Testis (tissue), 2 donors: ENCODE measurements at regions not wholly inside any gene's neighbourhood (a gene's known extent, or its start where the extent isn't known, plus 50 kb on each side); places are given as distances from the start of the nearest gene placed in this dataset.

ENCODE experiments used
- DNase-seq: peaks from one replicate; pipeline ENCODE4 v3.0.0-alpha.2; 2019
- H3K27ac ChIP-seq, 2 donors: fragments of 200-600 bp; sonication (generic); one replicate each; pipeline ENCODE4 v1.5.1; 2019
- H3K27me3 ChIP-seq: fragments of 200-600 bp; sonication (generic); one replicate; pipeline ENCODE4 v1.5.1; 2019
- H3K36me3 ChIP-seq: fragments of 200-600 bp; sonication (generic); one replicate; pipeline ENCODE4 v1.5.1; 2017; ENCODE audit warnings: low read depth; ENCODE audit errors: missing control alignments
- H3K4me1 ChIP-seq: fragments of 200-600 bp; sonication (generic); one replicate; pipeline ENCODE4 v1.5.1; 2019
- H3K4me3 ChIP-seq, 2 donors: fragments of 200-600 bp; sonication (generic); one replicate each; pipeline ENCODE4 v1.5.1; 2017 to 2019
- H3K9me3 ChIP-seq: fragments of 200-600 bp; sonication (generic); one replicate; pipeline ENCODE4 v1.5.1; 2017
- POLR2A ChIP-seq: fragments of 450-650 bp; IDR thresholded peaks from one replicate; pipeline ENCODE4 v1.6.1; 2017; ENCODE audit warnings: antibody characterized with exemption, mild to moderate bottlenecking, moderate library complexity
- WGBS, 2 donors: methylation state at CpG; one replicate each; pipeline ENCODE4 v1.1.5; 2018; 5-methylcytosine and 5-hydroxymethylcytosine counted together
- intact Hi-C: fragments of 100-400 bp; cut with DNase I; formaldehyde crosslinking; loops from one replicate; pipeline ENCODE4 v1.15.1; 2023; ENCODE audit warnings: low total_unique reads
- TF ChIP-seq, protein P1 (sequence below), 3 experiments: fragments of 450-650 bp in 2 of 3; fragments of 200-600 bp in 1 of 3; sonication (generic) in 1 of 3; IDR thresholded peaks; one replicate each; pipeline ENCODE4 v1.5.1; 2016 to 2019; ENCODE audit warnings: antibody characterized with exemption in 3 of 3, mild to moderate bottlenecking in 2 of 3, moderate library complexity in 1 of 3

DNA sequence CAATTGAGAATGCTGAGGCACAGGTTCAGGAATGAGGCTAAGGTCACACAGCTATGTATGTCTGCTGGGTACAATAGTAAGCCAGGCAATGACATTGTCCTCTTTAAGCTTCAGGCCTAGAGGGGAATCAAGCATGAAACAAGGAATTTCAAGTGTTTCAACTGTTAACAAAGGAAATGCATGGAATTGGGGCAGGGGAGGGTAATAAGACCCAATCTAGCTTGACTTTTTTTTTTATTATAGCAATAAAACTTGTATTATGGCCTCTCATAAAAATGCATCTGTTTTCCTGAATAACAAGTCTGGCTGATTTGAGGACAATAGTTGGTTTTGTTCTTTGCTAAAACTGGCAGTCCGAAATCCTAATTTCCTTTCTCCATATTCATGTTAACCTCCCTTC, 336.7 kb downstream of the CBLN4 start:
- Histone ChIP-seq H3K4me3 (no peak overlapping the region), H3K27ac (no peak overlapping the region), H3K36me3 (no peaks in the 10 kb centered on the region), H3K27me3 (no peaks in the 10 kb centered on the region), H3K9me3 (no peaks in the 10 kb centered on the region), H3K4me1 (no peaks in the 10 kb centered on the region)
- intact Hi-C loops: no loop called here
- no peak for TF ChIP-seq POLR2A
- 87 to 94% methylated on average over 1 of the region's 1 CpG for WGBS, 2 donors
- no peak for DNase-seq

DNA sequence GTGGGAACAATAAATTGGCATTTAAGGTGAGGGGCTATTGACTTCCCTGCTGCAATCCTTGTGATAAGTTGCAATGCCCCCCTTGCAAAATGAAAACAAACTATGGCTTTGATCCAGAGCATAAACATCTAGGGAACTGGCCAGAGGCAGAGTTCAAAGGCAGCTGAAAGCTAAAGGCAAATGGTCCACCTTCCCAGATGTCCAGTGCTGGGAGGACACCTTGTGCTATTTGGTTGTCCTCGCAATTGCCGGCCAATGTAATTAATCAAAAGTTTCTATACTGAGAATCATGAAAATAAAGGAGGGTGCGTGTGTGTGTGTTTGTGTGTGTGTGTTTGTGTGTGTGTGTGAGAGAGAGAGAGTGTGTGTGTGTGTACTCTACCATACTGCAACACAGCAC, 337.4 kb downstream of the CBLN4 start:
- intact Hi-C loops: no loop called here
- TF ChIP-seq POLR2A: no peak
- TF ChIP-seq, protein P1, sequence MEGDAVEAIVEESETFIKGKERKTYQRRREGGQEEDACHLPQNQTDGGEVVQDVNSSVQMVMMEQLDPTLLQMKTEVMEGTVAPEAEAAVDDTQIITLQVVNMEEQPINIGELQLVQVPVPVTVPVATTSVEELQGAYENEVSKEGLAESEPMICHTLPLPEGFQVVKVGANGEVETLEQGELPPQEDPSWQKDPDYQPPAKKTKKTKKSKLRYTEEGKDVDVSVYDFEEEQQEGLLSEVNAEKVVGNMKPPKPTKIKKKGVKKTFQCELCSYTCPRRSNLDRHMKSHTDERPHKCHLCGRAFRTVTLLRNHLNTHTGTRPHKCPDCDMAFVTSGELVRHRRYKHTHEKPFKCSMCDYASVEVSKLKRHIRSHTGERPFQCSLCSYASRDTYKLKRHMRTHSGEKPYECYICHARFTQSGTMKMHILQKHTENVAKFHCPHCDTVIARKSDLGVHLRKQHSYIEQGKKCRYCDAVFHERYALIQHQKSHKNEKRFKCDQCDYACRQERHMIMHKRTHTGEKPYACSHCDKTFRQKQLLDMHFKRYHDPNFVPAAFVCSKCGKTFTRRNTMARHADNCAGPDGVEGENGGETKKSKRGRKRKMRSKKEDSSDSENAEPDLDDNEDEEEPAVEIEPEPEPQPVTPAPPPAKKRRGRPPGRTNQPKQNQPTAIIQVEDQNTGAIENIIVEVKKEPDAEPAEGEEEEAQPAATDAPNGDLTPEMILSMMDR (IDR thresholded peaks at IDR 0.05): no peak
- no peak overlapping the region for H3K27ac ChIP-seq
- 52 to 53% methylated on average over 3 of the region's 3 CpGs for WGBS, 2 donors
- no peaks in the 10 kb centered on the region for H3K36me3 ChIP-seq
- H3K9me3 ChIP-seq: no peaks in the 10 kb centered on the region
- DNase-seq: no peak
- H3K27me3 ChIP-seq: no peaks in the 10 kb centered on the region
- no peaks in the 10 kb centered on the region for H3K4me1 ChIP-seq
- H3K4me3 ChIP-seq: no peak overlapping the region

DNA sequence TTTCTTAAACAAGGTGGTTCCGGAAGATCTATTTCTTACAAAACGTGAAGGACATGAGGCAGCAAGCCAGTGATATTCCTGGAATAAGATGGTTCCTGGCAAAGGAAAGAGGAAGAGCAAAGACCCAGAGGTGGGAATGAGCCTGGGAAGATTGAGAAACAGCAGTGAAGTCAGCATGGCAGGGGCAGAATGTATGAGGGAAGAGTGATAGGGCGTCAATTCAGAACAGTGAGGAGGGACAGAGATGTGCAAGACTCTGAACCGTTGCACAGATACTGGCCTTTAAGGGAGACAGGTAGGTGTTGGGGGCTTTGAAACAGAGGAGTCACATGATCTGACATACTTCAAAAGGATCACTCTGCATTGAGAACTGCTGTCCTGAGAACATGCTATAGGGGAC, 338.3 kb downstream of the CBLN4 start:
- WGBS, 2 donors: 80 to 84% methylated on average over 4 of the region's 4 CpGs
- DNase-seq: no peak
- Histone ChIP-seq H3K4me3 (no peak overlapping the region), H3K4me1 (no peaks in the 10 kb centered on the region), H3K27me3 (no peaks in the 10 kb centered on the region), H3K9me3 (no peaks in the 10 kb centered on the region), H3K36me3 (no peaks in the 10 kb centered on the region), H3K27ac (no peak overlapping the region)
- intact Hi-C loops: no loop called here
- no peak for TF ChIP-seq POLR2A
- TF ChIP-seq, protein P1 (IDR thresholded peaks at IDR 0.05): no peak

DNA sequence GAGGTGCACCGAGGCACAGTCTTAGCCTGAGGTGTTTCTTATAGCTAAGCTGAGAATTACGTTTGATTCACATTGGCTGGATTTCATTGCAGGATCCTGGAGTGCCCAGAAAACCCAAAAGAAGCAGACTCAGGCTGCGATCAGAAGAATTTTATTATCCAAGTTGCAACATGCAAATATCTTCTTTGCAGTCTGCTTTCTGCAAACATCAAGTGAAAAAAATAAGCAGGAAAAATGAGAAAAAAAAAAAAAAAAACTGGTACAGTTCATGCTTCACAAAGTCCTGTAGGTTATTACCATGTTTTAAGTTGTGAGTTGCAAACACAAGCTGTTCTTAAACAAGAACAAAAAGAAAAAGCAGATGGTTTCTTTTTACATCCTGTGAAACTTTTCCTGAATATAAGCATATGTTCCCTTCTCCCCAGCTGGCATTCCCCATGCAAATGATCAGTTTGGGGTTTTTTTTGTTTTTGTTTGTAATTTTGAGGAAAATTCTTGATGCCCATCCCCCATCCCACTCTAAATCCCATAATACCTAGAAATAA, 349.0 kb downstream of the CBLN4 start:
- Histone ChIP-seq H3K36me3 (no peaks in the 10 kb centered on the region), H3K27me3 (no peaks in the 10 kb centered on the region), H3K4me3 (no peak overlapping the region), H3K27ac (no peak overlapping the region), H3K9me3 (no peaks in the 10 kb centered on the region), H3K4me1 (no peaks in the 10 kb centered on the region)
- 47 to 62% methylated on average over 3 of the region's 3 CpGs for WGBS, 2 donors
- intact Hi-C loops: no loop called here
- no peak for DNase-seq
- TF ChIP-seq, protein P1 (IDR thresholded peaks at IDR 0.05): no peak
- TF ChIP-seq POLR2A: no peak

DNA sequence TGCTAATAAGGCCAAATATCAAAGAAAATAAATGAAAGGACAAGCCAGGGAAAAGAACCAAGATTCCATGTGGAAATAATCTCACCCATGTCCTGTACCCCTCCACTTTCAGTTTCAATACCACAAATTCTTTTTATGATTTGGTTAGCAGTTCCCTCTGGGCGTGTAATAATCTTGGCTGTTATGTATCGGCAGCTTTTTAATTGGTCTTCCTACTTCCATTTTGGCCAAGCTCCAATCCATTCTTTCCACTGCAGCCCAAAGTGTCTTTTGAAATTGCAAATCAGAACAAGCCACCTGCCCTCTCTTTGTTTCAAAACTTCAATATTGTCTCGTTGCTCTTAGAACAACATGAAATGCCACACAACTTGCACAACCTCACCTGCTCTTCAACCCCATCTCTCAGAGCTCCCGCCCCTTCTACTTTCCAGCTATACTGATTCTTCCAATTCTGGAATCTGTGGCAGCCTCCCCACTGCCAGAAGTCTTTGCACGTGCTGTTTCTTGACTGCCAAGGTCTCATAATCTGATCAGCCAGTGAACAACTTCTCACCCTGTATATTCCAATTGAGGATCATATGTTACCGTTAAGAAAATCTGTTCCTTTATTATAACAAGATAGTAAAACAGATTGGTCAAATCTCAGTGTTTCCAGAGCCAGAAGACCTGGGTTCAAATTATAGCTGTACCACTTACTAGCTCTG, 354.5 kb downstream of the CBLN4 start:
- no peak for DNase-seq
- WGBS, 2 donors: 44 to 50% methylated on average over 6 of the region's 6 CpGs
- H3K36me3 ChIP-seq: no peaks in the 10 kb centered on the region
- no peak overlapping the region for H3K4me3 ChIP-seq
- no peak overlapping the region for H3K27ac ChIP-seq
- intact Hi-C loops: no loop called here
- H3K4me1 ChIP-seq: peaks cover 5% of the 10 kb centered on the region
- no peaks in the 10 kb centered on the region for H3K27me3 ChIP-seq
- no peaks in the 10 kb centered on the region for H3K9me3 ChIP-seq
- TF ChIP-seq, protein P1 (IDR thresholded peaks at IDR 0.05): no peak
- TF ChIP-seq POLR2A: no peak
